ENCODE measurements at regions not wholly inside any gene's neighbourhood (a gene's known extent, or its start where the extent isn't known, plus 50 kb on each side); places are given as distances from the start of the nearest gene placed in this dataset.

DNA sequence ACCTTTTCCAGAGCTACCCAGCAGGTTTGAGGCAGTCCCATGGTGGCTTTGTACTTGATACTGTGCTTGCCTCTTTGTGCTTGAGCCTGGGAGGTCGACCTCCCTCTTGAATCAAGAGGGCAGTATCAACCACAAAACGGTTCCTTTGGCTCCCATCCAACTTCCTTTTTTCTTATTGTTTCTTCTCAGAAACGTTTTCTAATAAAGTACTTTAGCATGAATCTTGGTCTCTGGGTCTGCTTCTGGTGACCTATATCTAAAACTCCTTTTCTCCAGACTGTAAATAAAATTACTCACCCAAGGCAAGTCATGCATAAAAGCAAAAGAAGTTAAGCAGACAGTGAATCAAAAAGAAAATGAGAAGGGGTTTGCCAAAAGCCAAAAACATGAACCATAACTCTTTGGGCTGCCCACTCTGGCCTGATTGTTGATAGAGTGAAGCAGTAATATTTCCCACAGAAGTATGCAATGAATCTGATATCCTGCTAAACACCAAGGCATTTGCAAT, 112.2 kb upstream of the SLC4A7 start:
- Mint-ChIP-seq H3K27ac (peak overlapping the region; percentile 8), H3K27me3 (ENCODE audit: low read depth) (no peaks in the 10 kb centered on the region), H3K9me3 (no peaks in the 10 kb centered on the region), H3K36me3 (ENCODE audit: insufficient read depth in 2 of 2) (peaks cover 0 to 2% of the 10 kb centered on the region in 2 donors), H3K4me3 (peak overlapping the region; percentile 24 to 66), H3K4me1 (ENCODE audit: low read depth) (peaks cover 33% of the 10 kb centered on the region)
- ATAC-seq (replicated peaks in 1 of 2) (peak; percentile 79), DNase-seq (peak; percentile 21 to 33)

DNA sequence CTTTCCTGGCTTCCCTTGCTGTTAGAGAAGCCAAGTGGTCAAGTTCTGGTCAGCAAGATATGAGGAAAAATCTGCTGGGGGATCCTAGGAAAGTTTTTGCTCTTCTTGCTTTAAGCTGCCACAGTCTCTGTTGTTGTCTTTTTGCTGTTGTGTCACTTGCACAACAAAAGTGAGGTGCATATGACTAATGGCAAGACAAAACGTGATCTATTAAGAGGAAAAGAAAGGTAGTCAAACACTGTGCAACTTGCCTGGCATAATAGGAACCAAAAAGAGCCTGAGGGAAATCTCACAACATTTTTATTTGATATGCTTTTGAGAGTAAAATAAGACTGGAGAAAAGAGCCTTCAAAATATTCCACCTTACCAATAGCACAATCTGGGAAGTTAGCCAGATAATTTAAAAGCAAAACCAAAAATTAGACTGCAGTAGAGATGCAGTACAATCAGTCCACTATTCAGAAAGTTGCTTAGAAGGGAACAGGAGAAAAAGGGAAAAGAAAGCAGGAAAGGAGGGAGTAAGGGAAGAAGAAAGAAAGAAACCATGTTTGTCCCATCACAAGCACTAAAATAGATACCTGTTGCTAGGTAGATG, 110.0 kb upstream of the SLC4A7 start:
- H3K4me1 Mint-ChIP-seq (ENCODE audit: low read depth): peaks cover 55% of the 10 kb centered on the region
- no peak overlapping the region for H3K4me3 Mint-ChIP-seq
- no peaks in the 10 kb centered on the region for H3K9me3 Mint-ChIP-seq
- no peak for ATAC-seq (replicated peaks in 1 of 2)
- H3K36me3 Mint-ChIP-seq (ENCODE audit: insufficient read depth in 2 of 2): peaks cover 0 to 2% of the 10 kb centered on the region in 2 donors
- no peak overlapping the region for H3K27ac Mint-ChIP-seq
- DNase-seq: no peak
- no peaks in the 10 kb centered on the region for H3K27me3 Mint-ChIP-seq (ENCODE audit: low read depth)

- no peak for DNase-seq
- Mint-ChIP-seq H3K27me3 (ENCODE audit: low read depth) (no peaks in the 10 kb centered on the region), H3K36me3 (ENCODE audit: insufficient read depth in 2 of 2) (peaks cover 0 to 2% of the 10 kb centered on the region in 2 donors), H3K27ac (no peak overlapping the region), H3K9me3 (no peaks in the 10 kb centered on the region), H3K4me1 (ENCODE audit: low read depth) (peaks cover 56% of the 10 kb centered on the region), H3K4me3 (no peak overlapping the region)
- ATAC-seq (replicated peaks in 1 of 2): no peak
Observed at GRCh38 chr3:27593173-27593572, 109.0 kb upstream of the SLC4A7 start.

GRCh38 chr3:27591312-27592210, 107.4 kb upstream of the SLC4A7 start:
- H3K4me1 Mint-ChIP-seq (ENCODE audit: low read depth): peaks cover 45% of the 10 kb centered on the region
- peak overlapping the region; percentile 78 for H3K27ac Mint-ChIP-seq
- DNase-seq: peak; percentile 7 to 19
- H3K36me3 Mint-ChIP-seq (ENCODE audit: insufficient read depth in 2 of 2): peaks cover 0 to 2% of the 10 kb centered on the region in 2 donors
- H3K27me3 Mint-ChIP-seq (ENCODE audit: low read depth): no peaks in the 10 kb centered on the region
- ATAC-seq (replicated peaks in 1 of 2): no peak
- peak overlapping the region; percentile 39 to 63 for H3K4me3 Mint-ChIP-seq
- no peaks in the 10 kb centered on the region for H3K9me3 Mint-ChIP-seq

DNA sequence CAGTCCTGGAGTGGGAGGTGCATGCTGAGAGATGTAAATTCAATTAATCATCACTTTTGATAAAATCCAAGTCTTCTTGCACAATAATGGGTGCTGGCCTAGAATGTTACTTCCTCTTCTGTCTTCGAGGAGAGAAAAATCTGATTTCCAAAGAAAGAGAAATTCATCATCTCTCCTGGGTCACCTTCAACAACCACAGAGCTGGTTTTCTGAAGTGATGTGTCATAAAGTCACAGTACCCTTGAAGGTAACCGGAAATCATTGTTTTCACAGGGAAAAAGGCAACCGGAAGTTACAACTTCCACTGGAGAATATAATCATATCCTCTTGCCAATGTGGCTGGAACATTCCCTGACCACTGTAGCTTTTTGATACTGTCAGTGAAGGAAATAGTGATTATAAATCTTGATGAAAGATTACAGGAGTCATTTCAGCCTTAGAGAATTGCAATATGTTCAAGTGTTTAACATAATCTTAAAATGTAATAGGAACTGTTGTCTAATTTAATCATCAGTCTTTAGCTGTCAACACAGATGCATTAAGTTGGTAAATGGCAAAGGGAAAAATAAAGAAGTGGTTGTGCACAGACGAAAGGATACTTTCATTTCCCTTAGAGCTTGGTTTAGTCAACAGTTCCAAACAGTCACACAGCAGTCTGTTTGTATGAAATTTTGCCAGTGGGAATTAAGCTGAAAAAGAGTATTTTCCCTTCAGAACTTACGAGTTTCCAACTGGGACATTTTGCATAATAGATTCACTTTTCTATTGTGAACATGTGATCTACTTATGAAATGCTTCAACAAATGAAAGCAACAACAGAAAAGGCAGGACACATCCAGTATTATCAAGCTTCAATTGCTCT, 106.5 kb upstream of the SLC4A7 start:
- H3K4me3 Mint-ChIP-seq: peak overlapping the region; percentile 39 to 63
- DNase-seq (peak; percentile 4 to 6), ATAC-seq (replicated peaks in 1 of 2) (peak; percentile 82 to 88)
- H3K27me3 Mint-ChIP-seq (ENCODE audit: low read depth): no peaks in the 10 kb centered on the region
- H3K27ac Mint-ChIP-seq: peak overlapping the region; percentile 75
- H3K36me3 Mint-ChIP-seq (ENCODE audit: insufficient read depth in 2 of 2): peaks cover 0 to 2% of the 10 kb centered on the region in 2 donors
- H3K4me1 Mint-ChIP-seq (ENCODE audit: low read depth): peaks cover 37% of the 10 kb centered on the region
- H3K9me3 Mint-ChIP-seq: no peaks in the 10 kb centered on the region

DNA sequence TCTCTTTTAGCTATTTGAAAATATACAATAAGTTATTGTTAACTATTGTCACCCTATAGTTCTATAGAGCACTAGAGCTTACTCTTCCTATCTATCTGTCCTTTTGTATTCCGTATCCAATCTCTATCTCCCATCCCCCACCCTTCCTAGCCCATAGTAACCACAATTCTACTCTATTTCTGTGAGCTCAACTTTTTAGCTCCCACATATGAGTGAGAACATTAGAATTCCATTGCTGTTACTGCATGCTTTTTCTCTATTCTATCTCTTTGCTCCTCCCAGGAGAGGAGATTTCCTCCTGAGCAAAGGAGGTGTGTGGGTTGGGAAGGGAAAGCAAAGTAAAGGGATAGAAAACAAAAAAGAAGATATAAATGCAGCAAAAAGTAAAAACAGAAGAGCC, 105.6 kb upstream of the SLC4A7 start:
- Mint-ChIP-seq H3K27ac (peak overlapping the region; percentile 75), H3K27me3 (ENCODE audit: low read depth) (no peaks in the 10 kb centered on the region), H3K4me3 (peak overlapping the region; percentile 4 to 63), H3K9me3 (no peaks in the 10 kb centered on the region), H3K4me1 (ENCODE audit: low read depth) (peaks cover 32% of the 10 kb centered on the region), H3K36me3 (ENCODE audit: insufficient read depth in 2 of 2) (peaks cover 0 to 2% of the 10 kb centered on the region in 2 donors)
- ATAC-seq (replicated peaks in 1 of 2) (no peak), DNase-seq (no peak)

- Mint-ChIP-seq H3K27ac (no peak overlapping the region), H3K4me1 (ENCODE audit: low read depth) (peaks cover 13% of the 10 kb centered on the region), H3K27me3 (ENCODE audit: low read depth) (no peaks in the 10 kb centered on the region), H3K9me3 (no peaks in the 10 kb centered on the region), H3K36me3 (ENCODE audit: insufficient read depth in 2 of 2) (peaks cover 0 to 2% of the 10 kb centered on the region in 2 donors), H3K4me3 (no peak overlapping the region)
- ATAC-seq (replicated peaks in 1 of 2) (no peak), DNase-seq (no peak)
Observed at GRCh38 chr3:27585429-27585828, 101.2 kb upstream of the SLC4A7 start.

GRCh38 chr3:27584874-27585273, 100.7 kb upstream of the SLC4A7 start:
- H3K27me3 Mint-ChIP-seq (ENCODE audit: low read depth): no peaks in the 10 kb centered on the region
- H3K4me1 Mint-ChIP-seq (ENCODE audit: low read depth): peaks cover 7% of the 10 kb centered on the region
- no peak overlapping the region for H3K4me3 Mint-ChIP-seq
- ATAC-seq (replicated peaks in 1 of 2) (no peak), DNase-seq (no peak)
- H3K36me3 Mint-ChIP-seq (ENCODE audit: insufficient read depth in 2 of 2): peaks cover 0 to 2% of the 10 kb centered on the region in 2 donors
- H3K9me3 Mint-ChIP-seq: no peaks in the 10 kb centered on the region
- H3K27ac Mint-ChIP-seq: no peak overlapping the region

DNA sequence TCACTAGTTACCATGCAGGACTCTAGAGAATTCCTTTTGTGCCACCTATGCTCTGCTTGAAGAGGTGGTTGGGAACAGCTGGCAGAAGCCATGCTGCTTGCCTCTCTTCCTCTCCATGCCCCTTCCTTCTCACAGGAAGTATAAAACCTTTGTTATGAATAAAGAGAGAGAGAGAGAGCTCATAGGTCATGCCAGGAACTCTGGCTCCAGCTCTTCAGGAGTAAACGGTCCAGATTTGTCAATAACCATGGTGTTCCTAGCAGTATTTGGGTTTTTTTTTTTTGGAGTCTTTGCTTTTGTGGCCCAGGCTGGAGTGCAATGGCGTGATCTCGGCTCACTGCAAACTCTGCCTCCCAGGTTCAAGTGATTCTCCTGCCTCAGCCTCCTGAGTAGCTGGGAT, 97.7 kb upstream of the SLC4A7 start:
- DNase-seq (no peak), ATAC-seq (replicated peaks in 1 of 2) (no peak)
- no peak overlapping the region for H3K27ac Mint-ChIP-seq
- no peaks in the 10 kb centered on the region for H3K4me1 Mint-ChIP-seq (ENCODE audit: low read depth)
- peaks cover 0 to 2% of the 10 kb centered on the region in 2 donors for H3K36me3 Mint-ChIP-seq (ENCODE audit: insufficient read depth in 2 of 2)
- H3K27me3 Mint-ChIP-seq (ENCODE audit: low read depth): no peaks in the 10 kb centered on the region
- H3K9me3 Mint-ChIP-seq: no peaks in the 10 kb centered on the region
- no peak overlapping the region for H3K4me3 Mint-ChIP-seq

- no peak overlapping the region for H3K27ac Mint-ChIP-seq
- DNase-seq (no peak), ATAC-seq (replicated peaks in 1 of 2) (no peak)
- no peaks in the 10 kb centered on the region for H3K27me3 Mint-ChIP-seq (ENCODE audit: low read depth)
- H3K4me1 Mint-ChIP-seq (ENCODE audit: low read depth): peaks cover 10% of the 10 kb centered on the region
- no peaks in the 10 kb centered on the region for H3K9me3 Mint-ChIP-seq
- H3K4me3 Mint-ChIP-seq: no peak overlapping the region
- H3K36me3 Mint-ChIP-seq (ENCODE audit: insufficient read depth in 2 of 2): peaks cover 0 to 2% of the 10 kb centered on the region in 2 donors
Observed at GRCh38 chr3:27578032-27578431, 93.8 kb upstream of the SLC4A7 start.

DNA sequence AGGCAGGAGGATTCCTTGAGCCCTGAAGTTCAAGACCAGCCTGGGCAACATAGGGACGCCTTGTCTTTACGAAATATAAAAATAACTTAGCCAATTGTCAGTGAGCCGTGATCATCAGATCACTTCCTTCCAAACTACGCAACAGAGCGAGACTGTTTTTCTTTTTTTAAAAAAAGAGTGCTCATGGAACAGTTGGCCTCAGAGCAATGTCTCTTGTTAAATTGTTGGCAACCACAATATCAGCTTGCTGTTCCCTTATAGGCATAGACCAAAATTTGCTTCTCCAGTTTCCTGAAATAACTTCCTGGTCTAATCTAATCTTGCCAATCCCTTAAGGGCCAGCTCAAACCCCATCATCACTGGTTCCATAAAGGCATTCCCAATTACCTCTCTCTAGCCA, 93.3 kb upstream of the SLC4A7 start:
- no peak for ATAC-seq (replicated peaks in 1 of 2)
- no peak overlapping the region for H3K27ac Mint-ChIP-seq
- peaks cover 10% of the 10 kb centered on the region for H3K4me1 Mint-ChIP-seq (ENCODE audit: low read depth)
- peaks cover 0 to 2% of the 10 kb centered on the region in 2 donors for H3K36me3 Mint-ChIP-seq (ENCODE audit: insufficient read depth in 2 of 2)
- no peak for DNase-seq
- no peak overlapping the region for H3K4me3 Mint-ChIP-seq
- H3K27me3 Mint-ChIP-seq (ENCODE audit: low read depth): no peaks in the 10 kb centered on the region
- no peaks in the 10 kb centered on the region for H3K9me3 Mint-ChIP-seq

DNA sequence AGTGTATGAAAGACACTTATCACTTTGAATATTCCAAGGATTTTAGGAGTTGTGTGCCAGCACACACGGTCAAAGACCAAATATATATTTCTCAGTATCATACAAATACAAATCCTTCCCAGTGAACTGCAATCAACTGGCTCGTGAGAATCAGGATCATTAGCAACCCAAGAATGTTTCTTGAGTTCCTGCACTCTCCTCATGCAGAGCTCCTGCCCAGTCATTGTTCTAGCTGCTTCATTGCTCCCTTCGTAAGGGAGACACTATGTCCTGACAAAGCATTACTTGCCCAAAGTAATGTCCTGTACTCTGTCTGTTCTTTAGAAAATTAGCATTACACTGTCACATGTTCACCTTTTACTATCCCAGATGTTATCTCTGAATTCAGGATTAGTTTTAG, 92.0 kb upstream of the SLC4A7 start:
- H3K27me3 Mint-ChIP-seq (ENCODE audit: low read depth): no peaks in the 10 kb centered on the region
- DNase-seq: no peak

DNA sequence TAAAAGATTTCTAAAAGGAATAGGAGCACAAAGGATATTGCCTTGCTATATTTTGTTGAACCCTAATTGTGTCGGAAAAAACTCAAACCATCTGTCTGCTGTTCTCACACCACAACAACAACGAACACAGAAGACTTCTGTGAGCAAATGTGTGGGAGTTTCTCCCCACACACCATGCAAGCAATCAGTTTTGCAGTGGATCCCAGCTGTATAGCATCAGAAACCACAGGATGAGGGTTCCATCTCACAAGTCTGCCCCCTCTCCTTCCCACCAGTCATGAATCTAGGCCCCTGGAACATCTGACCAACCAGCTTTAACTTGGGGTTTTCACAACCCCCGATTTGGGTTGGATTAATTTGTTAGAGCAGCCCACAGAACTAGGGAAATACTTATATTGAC, 91.3 kb upstream of the SLC4A7 start:
- Mint-ChIP-seq H3K9me3 (no peaks in the 10 kb centered on the region), H3K27ac (no peak overlapping the region), H3K4me3 (no peak overlapping the region), H3K27me3 (ENCODE audit: low read depth) (no peaks in the 10 kb centered on the region), H3K4me1 (ENCODE audit: low read depth) (peaks cover 10% of the 10 kb centered on the region), H3K36me3 (ENCODE audit: insufficient read depth in 2 of 2) (no peaks in the 10 kb centered on the region)
- ATAC-seq (replicated peaks in 1 of 2) (no peak), DNase-seq (no peak)

More for the DNA sequence above, 92.0 kb upstream of the SLC4A7 start:
- no peak overlapping the region for H3K27ac Mint-ChIP-seq
- no peak for ATAC-seq (replicated peaks in 1 of 2)
- H3K4me1 Mint-ChIP-seq (ENCODE audit: low read depth): peaks cover 10% of the 10 kb centered on the region
- H3K36me3 Mint-ChIP-seq (ENCODE audit: insufficient read depth in 2 of 2): no peaks in the 10 kb centered on the region
- no peak overlapping the region for H3K4me3 Mint-ChIP-seq
- no peaks in the 10 kb centered on the region for H3K9me3 Mint-ChIP-seq

Measured in activated T-cell treated with anti-CD3 and anti-CD28 coated beads, Interleukin-2, amount 50 U/mL, for 72 hours (primary cell).